T-helper 1 cell treated with Interleukin-12 subunit alpha and Interleukin-12 subunit beta and Interleukin-4 antibody, amounts not matched to agents 30 ng/mL and 1 ng/mL, for 36 hours (primary cell): ENCODE measurements at regions not wholly inside any gene's neighbourhood (a gene's known extent, or its start where the extent isn't known, plus 50 kb on each side); places are given as distances from the start of the nearest gene placed in this dataset.

Experiments used
- intact Hi-C: fragments of 100-400 bp; cut with micrococcal nuclease; formaldehyde crosslinking; loops from one replicate; pipeline ENCODE4 v1.15.1; 2024

GRCh38 chr10:3525832-3526449, 259.1 kb downstream of the KLF6 start:
- intact Hi-C loops, result no loop called here

DNA sequence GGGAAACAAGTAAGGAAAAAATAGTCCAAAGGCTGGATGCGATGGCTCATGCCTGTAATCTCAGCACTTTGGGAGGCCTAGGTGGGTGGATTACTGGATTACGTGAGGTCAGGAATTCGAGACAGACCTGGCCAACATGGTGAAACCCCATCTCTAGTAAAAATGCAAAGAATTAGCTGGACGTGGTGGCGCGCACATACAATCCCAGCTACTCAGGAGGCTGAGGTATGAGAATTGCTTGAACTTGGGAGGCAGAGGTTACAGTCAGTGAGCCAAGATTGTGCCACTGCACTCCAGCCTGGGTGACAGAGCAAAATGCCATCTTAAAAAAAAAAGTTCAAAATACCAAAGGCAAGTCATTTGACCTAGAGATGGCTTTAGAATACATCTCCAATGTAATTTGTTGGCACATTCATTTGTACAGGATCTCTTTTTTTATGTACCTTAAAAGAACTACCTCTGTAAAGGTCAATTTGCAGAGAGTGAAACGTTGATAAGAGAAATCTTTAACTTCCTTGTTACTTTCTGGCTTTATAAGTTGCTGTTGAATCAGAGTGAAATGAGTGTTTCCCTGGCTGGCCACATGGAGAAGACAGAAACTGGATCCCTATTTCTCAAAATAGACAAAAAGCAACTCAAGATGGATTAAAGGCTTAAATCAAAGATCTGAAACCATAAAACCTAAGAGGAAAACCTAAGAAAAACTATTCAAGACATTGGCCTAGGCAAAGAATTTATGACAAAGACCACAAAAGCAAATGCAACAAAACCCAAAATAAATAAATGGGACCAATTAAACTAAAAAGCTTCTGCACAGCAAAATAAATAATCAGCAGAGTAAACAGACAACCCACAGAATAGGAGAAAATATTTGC, 260.7 kb downstream of the KLF6 start:
- intact Hi-C loops, result no loop called here

DNA sequence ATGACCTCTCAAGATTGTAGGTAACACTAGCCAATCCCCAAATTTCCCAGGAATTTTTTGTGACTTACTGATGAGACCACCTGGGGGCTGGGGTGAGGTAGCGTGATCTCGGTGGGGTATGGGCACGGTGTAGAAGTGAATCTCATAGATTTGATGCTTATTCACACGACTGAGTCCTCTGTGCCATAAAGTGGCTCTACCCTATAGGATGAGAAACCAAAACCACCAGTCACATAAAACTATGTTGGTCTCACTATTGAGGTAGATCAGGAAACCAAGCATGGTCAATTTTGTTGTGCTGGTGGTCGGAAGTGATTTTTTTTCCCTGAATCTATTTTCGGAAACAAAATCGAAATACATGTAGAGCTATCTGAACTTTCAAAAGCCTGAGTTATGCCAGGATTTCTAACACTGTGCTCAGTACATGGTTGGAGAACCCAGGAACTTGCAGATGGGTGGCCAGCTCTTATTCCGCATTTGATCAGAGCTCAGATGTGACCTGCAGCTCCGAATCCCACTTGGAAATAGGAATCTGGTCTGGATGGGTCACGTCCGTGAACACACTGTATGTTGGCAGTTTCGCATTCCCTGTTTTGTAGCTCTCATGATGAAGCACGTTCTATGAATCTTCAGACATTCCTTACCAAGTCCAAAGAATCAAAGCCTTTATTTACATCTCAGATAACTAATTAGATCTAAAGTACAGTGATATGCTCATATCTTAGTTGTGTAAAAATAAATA, 261.5 kb downstream of the KLF6 start:
- intact Hi-C loops, result no loop called here

DNA sequence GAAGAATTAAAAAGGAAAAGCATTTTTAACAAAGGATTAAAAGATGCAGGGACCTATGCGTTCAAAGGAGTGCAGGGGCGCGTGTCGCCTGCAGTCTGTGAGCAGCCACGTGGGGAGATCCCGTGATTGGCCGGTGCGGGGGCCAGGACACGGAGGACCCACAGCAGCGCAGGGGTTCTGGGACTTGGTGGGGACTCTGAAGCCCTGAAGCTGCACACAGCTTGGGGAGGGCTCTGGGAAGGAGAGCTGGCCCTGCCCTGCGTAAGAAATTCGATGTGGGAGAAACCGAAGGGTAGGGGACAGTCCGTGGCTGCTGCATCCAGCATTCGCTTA, 268.1 kb downstream of the KLF6 start:
- intact Hi-C loops, result no loop called here

DNA sequence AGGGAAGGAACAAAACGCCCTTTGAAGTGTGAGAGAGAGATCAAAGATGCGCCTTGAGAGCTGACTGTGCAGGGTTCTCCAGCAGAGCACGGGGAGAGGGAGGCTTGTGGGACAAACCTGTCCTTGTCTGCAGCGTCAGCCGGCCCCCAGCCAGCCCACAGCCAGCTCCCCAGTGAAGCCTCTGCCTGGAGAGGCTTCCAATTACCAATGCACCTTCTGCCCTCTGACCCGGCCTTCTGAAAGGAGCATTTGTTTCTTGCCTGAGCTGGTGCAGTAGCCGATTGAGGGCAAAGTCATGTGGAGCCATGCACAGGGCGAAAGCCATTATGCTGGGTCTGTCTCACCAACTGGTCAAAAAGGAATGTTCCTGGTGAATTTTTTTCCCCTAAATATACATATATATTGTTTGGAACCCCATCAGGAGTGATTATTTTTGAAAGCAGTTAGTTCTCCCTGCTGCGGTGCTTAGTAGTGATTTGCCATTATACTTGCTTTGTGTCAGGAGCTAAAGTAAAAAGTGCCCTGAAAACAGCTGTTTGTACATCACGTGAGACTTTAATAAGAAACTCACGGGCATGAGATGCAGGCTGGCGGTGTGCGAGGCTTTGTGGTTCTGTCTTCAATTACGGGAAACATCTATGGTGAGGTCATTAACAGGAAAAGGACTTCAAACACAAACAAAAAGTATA, 268.6 kb downstream of the KLF6 start:
- intact Hi-C loops, result no loop called here

GRCh38 chr10:3514691-3515090, 270.3 kb downstream of the KLF6 start:
- intact Hi-C loops, result no loop called here

DNA sequence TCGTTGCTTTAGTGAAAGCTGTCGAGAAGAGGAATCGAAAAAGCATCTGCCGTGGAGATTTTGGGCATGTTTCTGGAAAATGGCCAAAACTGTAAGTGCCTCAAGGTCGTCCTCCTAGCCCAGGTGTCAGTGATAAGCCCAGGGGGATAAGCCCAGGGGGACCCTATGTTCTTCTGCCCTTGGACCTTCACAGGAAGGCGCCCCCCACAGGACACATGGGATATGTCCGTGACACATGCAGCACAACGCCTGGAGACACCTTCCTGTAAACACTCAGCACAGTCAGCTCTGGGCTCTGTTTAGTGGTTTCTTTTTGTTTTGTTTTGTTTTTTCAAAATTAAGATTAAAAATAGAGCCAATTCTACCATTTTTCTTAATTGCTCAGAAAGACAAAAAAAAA, 272.7 kb downstream of the KLF6 start:
- intact Hi-C loops, result no loop called here

DNA sequence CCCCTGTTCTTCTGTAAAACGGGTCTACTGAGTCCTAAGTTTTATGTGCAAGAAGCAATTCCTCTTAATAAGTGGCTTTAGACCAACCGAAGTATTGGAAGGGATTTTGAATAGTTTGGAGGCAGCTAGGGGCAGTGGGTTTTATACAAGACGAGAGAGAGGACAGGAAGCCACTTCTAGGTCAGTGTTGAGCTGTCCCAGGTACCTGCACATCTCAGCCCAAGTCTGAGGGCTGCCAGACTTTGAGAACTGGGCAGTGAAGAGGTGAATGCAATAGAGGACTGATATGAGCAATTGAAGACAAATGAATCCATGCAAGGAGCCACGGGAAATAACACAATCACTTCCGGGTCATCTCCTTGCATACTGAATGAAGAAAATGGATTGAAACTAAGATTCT, 273.5 kb downstream of the KLF6 start:
- intact Hi-C loops, result no loop called here

GRCh38 chr10:3510741-3511140, 274.3 kb downstream of the KLF6 start:
- intact Hi-C loops, result no loop called here

- intact Hi-C loops, result no loop called here
Observed at GRCh38 chr10:3509355-3509754, 275.7 kb downstream of the KLF6 start.

- intact Hi-C loops, result no loop called here
Observed at GRCh38 chr10:3503299-3503698, 281.7 kb downstream of the KLF6 start.

- intact Hi-C loops, result no loop called here
Observed at GRCh38 chr10:3502673-3503072, 282.3 kb downstream of the KLF6 start.

GRCh38 chr10:3500408-3500856, 284.6 kb downstream of the KLF6 start:
- intact Hi-C loops, result no loop called here

DNA sequence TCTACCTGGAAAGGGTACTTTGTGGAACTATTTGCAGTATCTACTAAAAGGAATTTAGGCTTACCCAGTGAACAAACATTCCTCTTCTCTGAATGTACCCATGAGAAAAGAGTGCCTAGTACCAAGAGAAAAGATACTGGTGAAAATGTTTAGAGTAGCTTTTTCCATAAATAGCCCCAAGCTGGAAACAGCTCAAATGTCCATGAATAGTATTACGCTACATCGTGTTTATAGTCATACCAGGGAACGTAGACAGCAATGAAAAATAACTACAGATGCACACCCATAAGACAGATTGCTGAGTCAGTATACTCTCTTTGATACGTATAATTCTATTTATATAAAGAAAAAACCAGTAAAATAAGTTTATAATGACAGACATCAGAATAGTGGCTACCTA, 285.9 kb downstream of the KLF6 start:
- intact Hi-C loops, result no loop called here

- intact Hi-C loops, result no loop called here
Observed at GRCh38 chr10:3497581-3497980, 287.4 kb downstream of the KLF6 start.

GRCh38 chr10:3496138-3496537, 288.9 kb downstream of the KLF6 start:
- intact Hi-C loops, result no loop called here

DNA sequence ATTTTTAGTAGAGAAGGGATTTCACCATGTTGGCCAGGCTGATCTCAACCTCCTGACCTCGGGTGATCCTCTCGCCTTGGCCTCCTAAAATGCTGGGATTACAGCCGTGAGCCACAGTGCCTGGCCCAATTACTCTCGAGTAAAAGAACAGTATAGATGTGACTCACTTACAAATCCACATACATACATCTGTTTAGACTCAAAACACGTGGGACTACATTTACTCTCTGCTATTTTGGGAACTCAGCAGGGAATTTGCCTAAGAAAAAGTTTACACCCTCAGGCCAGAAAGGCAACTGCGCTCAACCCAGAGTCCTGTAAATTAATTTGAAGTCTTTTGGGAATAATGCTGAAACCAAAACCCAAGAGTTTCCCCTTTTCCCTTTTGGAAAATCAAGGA, 289.7 kb downstream of the KLF6 start:
- intact Hi-C loops, result no loop called here

DNA sequence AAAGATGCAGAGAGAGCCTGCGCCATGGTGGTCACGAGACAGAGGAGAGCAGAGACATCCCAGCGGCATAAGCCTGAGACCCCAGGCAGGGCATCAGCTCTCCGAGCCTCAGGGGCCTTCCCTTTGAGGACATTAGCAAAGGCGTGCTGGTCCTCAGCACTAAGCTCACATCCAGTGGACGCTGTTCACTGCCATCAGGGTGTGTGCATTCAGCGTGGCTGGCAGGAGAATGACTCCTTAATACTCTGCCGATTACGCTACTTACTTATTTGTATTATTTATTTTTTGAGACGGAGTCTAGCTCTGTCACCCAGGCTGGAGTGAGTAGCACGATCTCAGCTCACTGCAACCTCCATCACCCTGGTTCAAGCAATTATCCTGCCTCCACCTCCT, 290.2 kb downstream of the KLF6 start:
- intact Hi-C loops, result no loop called here

DNA sequence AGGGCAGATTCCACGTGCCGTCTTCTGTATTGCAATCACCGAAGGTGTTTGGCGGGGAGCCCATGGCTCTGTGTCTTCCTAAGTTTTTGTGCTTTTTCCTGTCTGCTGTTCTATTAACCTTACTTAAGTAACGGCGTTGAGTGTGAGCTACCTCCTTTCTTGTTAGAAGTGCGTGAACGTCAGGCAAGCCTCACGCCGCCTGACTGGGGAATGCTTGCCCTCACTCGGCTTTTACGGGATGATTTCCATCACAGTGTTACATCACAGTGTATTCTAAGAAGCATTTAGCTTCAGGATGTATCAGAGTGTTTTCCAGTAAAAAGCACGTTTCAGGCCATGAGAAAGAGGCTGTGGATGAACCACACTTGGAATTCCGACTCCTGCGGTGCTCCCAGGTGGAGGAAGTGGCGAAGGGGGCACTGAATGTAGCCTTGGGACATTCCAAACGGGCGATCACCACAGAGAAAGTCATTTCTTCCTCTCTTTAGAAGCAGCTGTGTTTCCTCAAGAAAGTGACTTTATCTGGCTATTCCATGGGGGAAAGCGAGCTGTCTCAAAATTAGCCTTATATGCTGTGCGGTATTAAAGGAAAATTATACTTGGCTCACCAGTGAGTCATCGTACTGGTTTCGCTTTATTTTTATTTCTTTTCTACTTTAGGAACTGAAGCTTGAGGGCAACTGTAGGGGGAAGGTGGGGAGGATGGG, 290.7 kb downstream of the KLF6 start:
- intact Hi-C loops, result no loop called here

DNA sequence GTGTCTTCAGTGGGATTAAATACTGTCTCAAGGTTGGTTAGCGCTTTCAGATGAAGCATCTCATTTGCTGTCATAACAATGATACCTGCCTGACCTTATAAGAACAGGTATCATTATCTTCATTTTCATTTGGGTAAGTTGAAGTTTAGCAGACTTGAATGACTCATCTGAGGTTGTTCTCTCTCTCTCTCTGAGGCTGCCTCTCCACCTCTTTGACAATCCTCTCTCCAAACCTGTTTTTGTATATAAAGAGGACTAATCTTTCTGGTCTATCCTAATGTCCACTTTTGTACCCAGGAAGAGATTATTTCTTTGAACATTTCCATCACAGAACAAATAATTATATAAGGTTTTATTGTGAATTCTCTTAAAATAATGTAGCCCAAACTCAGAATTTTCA, 291.4 kb downstream of the KLF6 start:
- intact Hi-C loops, result no loop called here

DNA sequence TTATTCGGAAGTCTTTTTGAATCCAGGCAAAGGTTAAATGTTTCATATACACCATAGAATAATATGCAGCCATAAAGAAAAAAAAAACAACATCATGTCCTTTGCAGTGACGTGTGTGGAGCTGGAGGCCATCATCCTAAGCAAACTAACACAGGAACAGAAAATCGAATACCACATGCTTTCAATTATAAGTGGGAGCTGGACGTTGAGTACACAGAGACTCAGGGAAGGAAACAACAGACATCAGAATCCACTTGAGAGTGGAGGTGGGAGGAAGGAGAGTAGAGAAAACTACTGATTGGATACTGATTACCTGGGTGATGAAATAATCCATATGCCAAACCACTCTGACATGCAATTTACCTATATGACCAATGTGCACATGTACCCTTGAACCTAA, 293.4 kb downstream of the KLF6 start:
- intact Hi-C loops, result no loop called here
